ENCODE measurements at regions not wholly inside any gene's neighbourhood (a gene's known extent, or its start where the extent isn't known, plus 50 kb on each side); places are given as distances from the start of the nearest gene placed in this dataset.
A peak's percentile ranks its signal among the peaks of the same experiment; 100 is the strongest.

GRCh38 chr5:54845567-54845941 lies 139.8 kb downstream of the ESM1 start:
- no peak for TF ChIP-seq CTCF (IDR thresholded peaks at IDR 0.05)
- Histone ChIP-seq H3K27ac (no peak overlapping the region), H3K4me1 (no peaks in the 10 kb centered on the region)

GRCh38 chr5:54844905-54845566 lies 140.4 kb downstream of the ESM1 start:
- Histone ChIP-seq H3K9me3 (no peaks in the 10 kb centered on the region), H3K27me3 (no peaks in the 10 kb centered on the region), H3K36me3 (no peaks in the 10 kb centered on the region), H3K4me1 (no peaks in the 10 kb centered on the region), H3K4me3 (peak overlapping the region in 1 of 2 donors; percentile 25), H3K27ac (no peak overlapping the region)
- DNase-seq (ENCODE audit: low spot score) = no peak
- peak; percentile 44 to 81 for TF ChIP-seq CTCF (IDR thresholded peaks at IDR 0.05)

More at GRCh38 chr5:54845567-54845941, 139.8 kb downstream of the ESM1 start:
- no peaks in the 10 kb centered on the region for H3K36me3 ChIP-seq
- no peaks in the 10 kb centered on the region for H3K9me3 ChIP-seq
- no peaks in the 10 kb centered on the region for H3K27me3 ChIP-seq
- H3K4me3 ChIP-seq = no peak overlapping the region
- DNase-seq (ENCODE audit: low spot score) = no peak

- no peaks in the 10 kb centered on the region for H3K4me1 ChIP-seq
- H3K4me3 ChIP-seq = no peak overlapping the region
- no peaks in the 10 kb centered on the region for H3K36me3 ChIP-seq
- DNase-seq (ENCODE audit: low spot score) = no peak
- no peak for TF ChIP-seq CTCF (IDR thresholded peaks at IDR 0.05)
- H3K9me3 ChIP-seq = no peaks in the 10 kb centered on the region
- H3K27me3 ChIP-seq = no peaks in the 10 kb centered on the region
- no peak overlapping the region for H3K27ac ChIP-seq
Observed at GRCh38 chr5:54844266-54844665, 141.1 kb downstream of the ESM1 start.

- TF ChIP-seq CTCF (IDR thresholded peaks at IDR 0.05) = no peak
- Histone ChIP-seq H3K9me3 (no peaks in the 10 kb centered on the region), H3K36me3 (no peaks in the 10 kb centered on the region), H3K27me3 (no peaks in the 10 kb centered on the region), H3K4me1 (no peaks in the 10 kb centered on the region), H3K27ac (no peak overlapping the region), H3K4me3 (no peak overlapping the region)
- no peak for DNase-seq (ENCODE audit: low spot score)
Observed at GRCh38 chr5:54841481-54841880, 143.9 kb downstream of the ESM1 start.

- no peak for DNase-seq (ENCODE audit: low spot score)
- no peak overlapping the region for H3K4me3 ChIP-seq
- no peak for TF ChIP-seq CTCF (IDR thresholded peaks at IDR 0.05)
Observed at GRCh38 chr5:54838843-54839242, 146.6 kb downstream of the ESM1 start.

GRCh38 chr5:54837981-54838380 lies 147.4 kb downstream of the ESM1 start:
- Histone ChIP-seq H3K27ac (no peak overlapping the region), H3K4me3 (no peak overlapping the region), H3K27me3 (no peaks in the 10 kb centered on the region), H3K36me3 (no peaks in the 10 kb centered on the region), H3K9me3 (no peaks in the 10 kb centered on the region), H3K4me1 (no peaks in the 10 kb centered on the region)
- TF ChIP-seq CTCF (IDR thresholded peaks at IDR 0.05) = no peak
- DNase-seq (ENCODE audit: low spot score) = no peak

More at GRCh38 chr5:54838843-54839242, 146.6 kb downstream of the ESM1 start:
- Histone ChIP-seq H3K9me3 (no peaks in the 10 kb centered on the region), H3K4me1 (no peaks in the 10 kb centered on the region), H3K36me3 (no peaks in the 10 kb centered on the region), H3K27ac (no peak overlapping the region), H3K27me3 (no peaks in the 10 kb centered on the region)

Measured in right atrium auricular region (tissue), 2 donors.